HG03280 (cell line): ENCODE measurements at regions not wholly inside any gene's neighbourhood (a gene's known extent, or its start where the extent isn't known, plus 50 kb on each side); places are given as distances from the start of the nearest gene placed in this dataset.

Experiments
- ATAC-seq: cut with Tn5 transposase; IDR thresholded peaks from one replicate; pipeline ENCODE4 v1.9.1; 2021; ENCODE audit warnings: mild to moderate bottlenecking, moderate library complexity; ENCODE audit not compliant: unreplicated experiment

- no peak for ATAC-seq
These were observed 137.2 kb downstream of the PFKFB3 start for GRCh38 chr10:6339891-6340290.

- ATAC-seq, result no peak
These were observed 139.5 kb downstream of the PFKFB3 start for GRCh38 chr10:6342096-6342685.

GRCh38 chr10:6343305-6344010, 140.7 kb downstream of the PFKFB3 start:
- no peak for ATAC-seq

- ATAC-seq, result no peak
These were observed 142.7 kb downstream of the PFKFB3 start for GRCh38 chr10:6345404-6345803.

- ATAC-seq, result no peak
These were observed 143.9 kb downstream of the PFKFB3 start for GRCh38 chr10:6346631-6347030.

- ATAC-seq, result peak; percentile 16
These were observed 144.7 kb downstream of the PFKFB3 start for GRCh38 chr10:6347391-6347951.

- ATAC-seq, result peak; percentile 90
These were observed 145.6 kb downstream of the PFKFB3 start for GRCh38 chr10:6348096-6348874.

GRCh38 chr10:6349846-6350535, 147.3 kb downstream of the PFKFB3 start:
- no peak for ATAC-seq

- no peak for ATAC-seq
These were observed 147.9 kb downstream of the PFKFB3 start for GRCh38 chr10:6350609-6351008.

- no peak for ATAC-seq
These were observed 148.8 kb downstream of the PFKFB3 start for GRCh38 chr10:6351495-6351894.

GRCh38 chr10:6353526-6353925, 150.8 kb downstream of the PFKFB3 start:
- no peak for ATAC-seq

- no peak for ATAC-seq
These were observed 151.5 kb downstream of the PFKFB3 start for GRCh38 chr10:6354168-6354772.

GRCh38 chr10:6356280-6356793, 153.6 kb downstream of the PFKFB3 start:
- ATAC-seq, result no peak

GRCh38 chr10:6361869-6362268, 159.1 kb downstream of the PFKFB3 start:
- ATAC-seq, result no peak

- ATAC-seq, result no peak
These were observed 160.1 kb downstream of the PFKFB3 start for GRCh38 chr10:6362879-6363278.

GRCh38 chr10:6363511-6363910, 160.8 kb downstream of the PFKFB3 start:
- no peak for ATAC-seq

GRCh38 chr10:6364283-6364682, 161.6 kb downstream of the PFKFB3 start:
- no peak for ATAC-seq

GRCh38 chr10:6364893-6365292, 162.2 kb downstream of the PFKFB3 start:
- no peak for ATAC-seq

GRCh38 chr10:6365384-6365783, 162.7 kb downstream of the PFKFB3 start:
- ATAC-seq, result no peak
